H1 (cell line): ENCODE measurements at regions not wholly inside any gene's neighbourhood (a gene's known extent, or its start where the extent isn't known, plus 50 kb on each side); places are given as distances from the start of the nearest gene placed in this dataset.

Source experiments
- CTCF ChIA-PET: fragments of 300-600 bp; sonication (Branson Sonifier 250); formaldehyde crosslinking; loops from one replicate; lab custom pipeline; 2021; ENCODE audit not compliant: partially characterized antibody; lab: Charles Lee
- POLR2A ChIA-PET: fragments of 300-600 bp; sonication (Branson Sonifier 250); formaldehyde crosslinking; loops from one replicate; lab custom pipeline; 2021; ENCODE audit warnings: inconsistent platforms; ENCODE audit not compliant: partially characterized antibody; lab: Charles Lee
- DNase-seq, 2 experiments: peaks; one replicate each; pipeline versions ENCODE4 v3.0.0 to v3.0.0-alpha.2; 2010 to 2022; ENCODE audit warnings: low spot score in 2 of 2, low read depth in 1 of 2, mixed read lengths in 1 of 2
- FAIRE-seq: peaks from 2 replicates; lab custom pipeline; 2011; peaks lifted over from hg19 to GRCh38; lab: Jason Lieb, UNC
- H2AFZ ChIP-seq: 2 replicates; pipeline ENCODE4 v1.8.1; 2012; ENCODE audit warnings: low read length, inconsistent platforms
- H2AK5ac ChIP-seq: 2 replicates; pipeline ENCODE4 v1.6.1; 2013; ENCODE audit warnings: low read depth, low read length
- H2BK120ac ChIP-seq: replicated peaks from 2 replicates; pipeline ENCODE3; 2013; ENCODE audit warnings: low read depth, low read length, inconsistent platforms
- H2BK12ac ChIP-seq: 2 replicates; pipeline ENCODE4 v1.6.1; 2013; ENCODE audit warnings: low read depth, low read length
- H2BK15ac ChIP-seq: 2 replicates; pipeline ENCODE4 v1.6.1; 2013; ENCODE audit warnings: low read length
- H2BK20ac ChIP-seq: 2 replicates; pipeline ENCODE4 v1.6.1; 2013; ENCODE audit warnings: low read length
- H2BK5ac ChIP-seq: 2 replicates; pipeline ENCODE4 v1.6.1; 2013; ENCODE audit warnings: low read depth, low read length
- H3K14ac ChIP-seq: 2 replicates; pipeline ENCODE4 v1.6.1; 2013; ENCODE audit warnings: inconsistent platforms; ENCODE audit not compliant: insufficient read length
- H3K18ac ChIP-seq: 2 replicates; pipeline ENCODE4 v1.6.1; 2013; ENCODE audit warnings: low read length; ENCODE audit errors: extremely low read depth
- H3K23ac ChIP-seq: 2 replicates; pipeline ENCODE4 v1.6.1; 2013; ENCODE audit warnings: inconsistent platforms; ENCODE audit not compliant: insufficient read length
- H3K23me2 ChIP-seq: 2 replicates; pipeline ENCODE4 v1.6.1; 2013; ENCODE audit warnings: low read depth, low read length
- H3K27ac ChIP-seq: 2 replicates; pipeline ENCODE4 v1.6.1; 2011; ENCODE audit warnings: low read depth, low read length, inconsistent platforms
- H3K27me3 ChIP-seq, 4 experiments: replicated peaks in 1 of 4; 1 replicate in 1 of 4; 2 replicates in 3 of 4; pipeline versions ENCODE4 v1.6.1 to v1.8.1; 2011 to 2013; ENCODE audit warnings: low read length in 3 of 4, mild to moderate bottlenecking in 3 of 4, inconsistent platforms in 2 of 4, mixed read lengths in 2 of 4, moderate library complexity in 1 of 4; ENCODE audit not compliant: control insufficient read depth in 3 of 4, insufficient read depth in 3 of 4; ENCODE audit errors: extremely low read depth in 1 of 4
- H3K36me3 ChIP-seq, 4 experiments: 2 replicates each; pipeline versions ENCODE4 v1.6.1 to v1.8.1; 2011 to 2013; ENCODE audit warnings: mild to moderate bottlenecking in 4 of 4, low read length in 3 of 4, moderate library complexity in 2 of 4, control low read depth in 1 of 4, inconsistent platforms in 1 of 4; ENCODE audit not compliant: insufficient read depth in 4 of 4, control insufficient read depth in 2 of 4
- H3K4ac ChIP-seq: replicated peaks from 2 replicates; pipeline ENCODE3; 2013; ENCODE audit warnings: low read length, low read depth, mixed read lengths, inconsistent platforms; ENCODE audit not compliant: insufficient read length
- H3K4me1 ChIP-seq, 4 experiments: replicated peaks in 1 of 4; 1 replicate in 1 of 4; 2 replicates in 3 of 4; pipeline versions ENCODE4 v1.6.1 to v1.8.1; 2011 to 2013; ENCODE audit warnings: low read length in 3 of 4, inconsistent platforms in 2 of 4, mixed read lengths in 1 of 4; ENCODE audit not compliant: insufficient read depth in 4 of 4, control insufficient read depth in 3 of 4
- H3K4me2 ChIP-seq, 2 experiments: 2 replicates each; pipeline versions ENCODE4 v1.6.1 to v1.8.1; 2011 to 2013; ENCODE audit warnings: low read depth in 2 of 2, low read length in 2 of 2, control low read depth in 1 of 2, inconsistent platforms in 1 of 2, mild to moderate bottlenecking in 1 of 2; ENCODE audit not compliant: insufficient read depth in 1 of 2
- H3K4me3 ChIP-seq, 4 experiments: fragments of 200-600, 300-600 bp in 1 of 4; sonication (generic), shearing (Covaris generic), sonication (Bioruptor Twin) in 1 of 4; 2 replicates each; pipeline versions ENCODE4 v1.5.1 to v1.8.1; 2011 to 2016; ENCODE audit warnings: low read length in 4 of 4, low read depth in 3 of 4, control low read depth in 2 of 4, inconsistent platforms in 2 of 4, mild to moderate bottlenecking in 2 of 4, mixed read lengths in 1 of 4, moderate library complexity in 1 of 4; ENCODE audit not compliant: insufficient read depth in 2 of 4; ENCODE audit errors: extremely low read depth in 1 of 4
- H3K56ac ChIP-seq: replicated peaks from 2 replicates; pipeline ENCODE3; 2013; ENCODE audit warnings: low read depth, mild to moderate bottlenecking, mixed read lengths, low read length, inconsistent platforms; ENCODE audit not compliant: insufficient read length
- H3K79me1 ChIP-seq: 2 replicates; pipeline ENCODE4 v1.6.1; 2013; ENCODE audit warnings: low read depth, low read length, control low read depth
- H3K79me2 ChIP-seq, 2 experiments: 2 replicates each; pipeline versions ENCODE4 v1.6.1 to v1.8.1; 2012 to 2013; ENCODE audit warnings: low read length in 2 of 2, mild to moderate bottlenecking in 2 of 2, inconsistent platforms in 1 of 2; ENCODE audit not compliant: insufficient read depth in 2 of 2, control insufficient read depth in 1 of 2
- H3K9ac ChIP-seq, 4 experiments: replicated peaks in 1 of 4; 1 replicate in 1 of 4; 2 replicates in 3 of 4; pipeline versions ENCODE4 v1.6.1 to v1.8.1; 2011 to 2013; ENCODE audit warnings: low read depth in 3 of 4, low read length in 3 of 4, control low read depth in 2 of 4, mild to moderate bottlenecking in 2 of 4, moderate library complexity in 2 of 4, inconsistent platforms in 1 of 4; ENCODE audit errors: extremely low read depth in 1 of 4
- H3K9me3 ChIP-seq, 2 experiments: 2 replicates each; pipeline versions ENCODE4 v1.6.1 to v1.8.1; 2012 to 2013; ENCODE audit warnings: mild to moderate bottlenecking in 2 of 2, moderate library complexity in 2 of 2, control low read depth in 1 of 2, inconsistent platforms in 1 of 2, low read depth in 1 of 2, low read length in 1 of 2, mixed read lengths in 1 of 2; ENCODE audit not compliant: insufficient read depth in 2 of 2
- H4K20me1 ChIP-seq, 2 experiments: replicated peaks in 1 of 2; 2 replicates each; pipeline versions ENCODE3 to v1.8.1; 2011 to 2013; ENCODE audit warnings: inconsistent platforms in 2 of 2, low read length in 2 of 2, mild to moderate bottlenecking in 1 of 2; ENCODE audit not compliant: insufficient read depth in 2 of 2, control insufficient read depth in 1 of 2
- H4K5ac ChIP-seq: 2 replicates; pipeline ENCODE4 v1.6.1; 2013; ENCODE audit warnings: low read length, low read depth, mixed read lengths, inconsistent platforms; ENCODE audit not compliant: insufficient read length
- H4K8ac ChIP-seq: 2 replicates; pipeline ENCODE4 v1.8.0; 2013; ENCODE audit warnings: mild to moderate bottlenecking, moderate library complexity, low read length, inconsistent platforms; ENCODE audit not compliant: insufficient read depth; ENCODE audit errors: extremely low read depth
- H4K91ac ChIP-seq: replicated peaks from 2 replicates; pipeline ENCODE3; 2013; ENCODE audit warnings: low read length, mixed read lengths, inconsistent platforms; ENCODE audit not compliant: insufficient read length
- KDM4A ChIP-seq: IDR thresholded peaks from one replicate; pipeline ENCODE4 v1.7.1; 2012; ENCODE audit warnings: low read depth, mild to moderate bottlenecking, moderate library complexity, low read length, inconsistent platforms; ENCODE audit not compliant: severe bottlenecking
- POLR2A ChIP-seq, 2 experiments: IDR thresholded peaks; 1 replicate in 1 of 2; 2 replicates in 1 of 2; pipeline ENCODE4 v1.6.1; 2011; ENCODE audit warnings: low read depth in 2 of 2, low read length in 2 of 2, mild to moderate bottlenecking in 2 of 2; ENCODE audit errors: control extremely low read depth in 1 of 2
- RNF2 ChIP-seq: fragments of 200-900, 300-1000 bp; sonication (generic); IDR thresholded peaks from 2 replicates; pipeline ENCODE4 v1.7.1; 2016; ENCODE audit warnings: borderline replicate concordance, low read depth, mild to moderate bottlenecking, antibody characterized with exemption, low read length; ENCODE audit not compliant: poor library complexity, severe bottlenecking; ENCODE audit errors: missing control alignments
- SIRT6 ChIP-seq: IDR thresholded peaks from one replicate; pipeline ENCODE4 v1.7.1; 2012; ENCODE audit warnings: low read length, inconsistent platforms
- WGBS, 2 experiments: shearing (Covaris generic) in 1 of 2; methylation state at CpG; one replicate each; pipeline versions ENCODE4 v1.1.6 to v1.1.7; 2013 to 2015; ENCODE audit warnings: low lambda C conversion rate in 2 of 2, mixed read lengths in 2 of 2, inconsistent platforms in 1 of 2, low coverage in 1 of 2, missing lambda C conversion rate in 1 of 2; ENCODE audit not compliant: insufficient replicate concordance in 2 of 2, insufficient coverage in 1 of 2, insufficient read length in 1 of 2; ENCODE audit errors: extremely low coverage in 1 of 2, missing lambda C conversion rate in 1 of 2; 5-methylcytosine and 5-hydroxymethylcytosine counted together

DNA sequence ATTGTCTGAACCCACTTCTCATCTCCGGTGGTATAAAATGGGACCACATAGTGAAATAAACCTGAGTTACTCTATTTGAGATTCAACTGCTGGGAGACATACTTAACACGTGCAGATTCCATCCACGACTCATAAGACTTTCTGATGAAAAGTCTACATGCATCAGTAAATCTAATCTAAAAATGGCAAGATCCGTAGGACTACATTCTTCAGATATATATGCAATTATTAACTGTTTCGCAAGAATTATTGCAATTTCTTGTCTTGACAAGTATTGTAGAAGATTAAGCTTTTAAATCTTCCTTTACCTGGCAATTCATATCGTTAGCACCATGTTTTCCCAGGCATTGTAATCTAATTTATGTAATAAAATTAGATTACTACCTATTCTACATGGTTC, 718.7 kb upstream of the CBLB start:
- Histone ChIP-seq H3K4me2 (no peak overlapping the region), H3K23ac (no peak overlapping the region), H3K4me3 (no peak overlapping the region), H3K27me3 (no peaks in the 10 kb centered on the region), H4K91ac (no peak overlapping the region), H3K23me2 (no peaks in the 10 kb centered on the region), H2BK20ac (no peak overlapping the region), H3K36me3 (no peaks in the 10 kb centered on the region), H4K5ac (no peak overlapping the region), H3K27ac (no peak overlapping the region), H3K9ac (no peak overlapping the region), H3K79me1 (no peaks in the 10 kb centered on the region), H3K18ac (no peak overlapping the region), H2BK120ac (no peak overlapping the region), H3K9me3 (no peaks in the 10 kb centered on the region), H3K14ac (no peak overlapping the region), H4K8ac (no peak overlapping the region), H2AFZ (no peak overlapping the region), H2BK15ac (no peak overlapping the region), H3K4ac (no peak overlapping the region), H3K56ac (no peak overlapping the region), H2AK5ac (no peak overlapping the region), H2BK12ac (no peak overlapping the region), H3K79me2 (no peaks in the 10 kb centered on the region), H4K20me1 (no peaks in the 10 kb centered on the region), H2BK5ac (no peak overlapping the region), H3K4me1 (no peaks in the 10 kb centered on the region)
- ChIA-PET CTCF (no interaction called here), POLR2A (no interaction called here)
- WGBS, 2 experiments = 94% methylated on average over 6 of the region's 6 CpGs; no CpG with 5 or more reads in 1 of the 2 experiments
- FAIRE-seq (no peak), DNase-seq (no peak)
- TF ChIP-seq SIRT6 (no peak), KDM4A (no peak), RNF2 (no peak), POLR2A (IDR thresholded peaks at IDR 0.05; ENCODE audit: control extremely low read depth in 1 of 2, low read depth in 2 of 2, low read length in 2 of 2) (no peak)
